ENCODE measurements at regions not wholly inside any gene's neighbourhood (a gene's known extent, or its start where the extent isn't known, plus 50 kb on each side); places are given as distances from the start of the nearest gene placed in this dataset.

DNA sequence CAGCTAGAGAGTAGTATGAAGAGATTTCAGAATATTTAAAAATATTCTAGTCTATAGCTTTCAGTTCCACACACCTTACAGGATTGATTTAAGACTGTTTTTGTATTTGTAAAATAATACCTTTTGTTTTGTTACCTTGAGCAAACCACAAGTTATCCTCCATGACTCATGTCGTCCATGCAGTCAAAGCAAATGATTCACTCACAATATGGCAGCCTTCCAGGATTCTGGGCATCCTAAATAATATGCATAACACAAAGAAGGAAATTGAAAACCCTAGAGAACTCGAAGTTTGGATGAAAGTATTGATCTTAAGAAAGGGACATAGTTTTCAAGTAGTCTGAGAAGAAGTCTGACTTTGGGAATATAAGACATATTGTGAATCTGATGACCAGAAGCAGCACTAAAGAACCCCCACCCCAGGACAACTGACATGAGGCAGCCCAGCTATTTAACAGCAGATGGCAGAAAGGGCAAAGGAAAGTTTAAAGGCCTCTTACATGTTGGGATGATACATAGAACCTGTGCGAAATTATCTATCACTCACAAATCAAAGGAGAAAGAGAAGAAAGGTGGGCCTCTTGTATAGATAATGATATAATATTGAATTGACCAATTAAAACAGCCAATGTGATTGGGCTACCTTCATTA lies 857.9 kb downstream of the BRINP3 start:
- Histone ChIP-seq H3K4me3 (ENCODE audit: low read length) (no peak overlapping the region), H3K9ac (ENCODE audit: low read length) (no peak overlapping the region), H3K27me3 (ENCODE audit: insufficient read depth, low read depth, low read length) (no peaks in the 10 kb centered on the region), H3K79me2 (replicated peaks; ENCODE audit: insufficient read depth, low read length) (no peaks in the 10 kb centered on the region), H3K4me2 (ENCODE audit: low read length) (no peak overlapping the region), H4K20me1 (ENCODE audit: insufficient read depth) (no peaks in the 10 kb centered on the region), H3K27ac (ENCODE audit: low read length) (no peak overlapping the region), H3K36me3 (ENCODE audit: insufficient read depth, low read length) (no peaks in the 10 kb centered on the region), H2AFZ (ENCODE audit: low read depth, low read length) (no peak overlapping the region), H3F3A (ENCODE audit: insufficient read depth, low read length, poor library complexity, severe bottlenecking) (no peaks in the 10 kb centered on the region), H3K9me2 (ENCODE audit: insufficient read depth, low read length) (no peaks in the 10 kb centered on the region), H3K9me3 (ENCODE audit: low read length) (no peaks in the 10 kb centered on the region)
- TF ChIP-seq, protein P1, sequence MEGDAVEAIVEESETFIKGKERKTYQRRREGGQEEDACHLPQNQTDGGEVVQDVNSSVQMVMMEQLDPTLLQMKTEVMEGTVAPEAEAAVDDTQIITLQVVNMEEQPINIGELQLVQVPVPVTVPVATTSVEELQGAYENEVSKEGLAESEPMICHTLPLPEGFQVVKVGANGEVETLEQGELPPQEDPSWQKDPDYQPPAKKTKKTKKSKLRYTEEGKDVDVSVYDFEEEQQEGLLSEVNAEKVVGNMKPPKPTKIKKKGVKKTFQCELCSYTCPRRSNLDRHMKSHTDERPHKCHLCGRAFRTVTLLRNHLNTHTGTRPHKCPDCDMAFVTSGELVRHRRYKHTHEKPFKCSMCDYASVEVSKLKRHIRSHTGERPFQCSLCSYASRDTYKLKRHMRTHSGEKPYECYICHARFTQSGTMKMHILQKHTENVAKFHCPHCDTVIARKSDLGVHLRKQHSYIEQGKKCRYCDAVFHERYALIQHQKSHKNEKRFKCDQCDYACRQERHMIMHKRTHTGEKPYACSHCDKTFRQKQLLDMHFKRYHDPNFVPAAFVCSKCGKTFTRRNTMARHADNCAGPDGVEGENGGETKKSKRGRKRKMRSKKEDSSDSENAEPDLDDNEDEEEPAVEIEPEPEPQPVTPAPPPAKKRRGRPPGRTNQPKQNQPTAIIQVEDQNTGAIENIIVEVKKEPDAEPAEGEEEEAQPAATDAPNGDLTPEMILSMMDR (IDR thresholded peaks at IDR 0.05; ENCODE audit: poor library complexity, severe bottlenecking) = no peak
- TF ChIP-seq EP300 (conservative IDR thresholded peaks at IDR 0.05; ENCODE audit: poor library complexity, severe bottlenecking) (no peak), TAF1 (IDR thresholded peaks at IDR 0.05; ENCODE audit: low read depth) (no peak), SMC3 (conservative IDR thresholded peaks at IDR 0.05; ENCODE audit: poor library complexity) (no peak), POLR2AphosphoS5 (IDR thresholded peaks at IDR 0.05) (no peak), EZH2 (IDR thresholded peaks at IDR 0.05; ENCODE audit: borderline replicate concordance, insufficient read depth, low read length, poor library complexity, severe bottlenecking) (no peak), MXI1 (conservative IDR thresholded peaks at IDR 0.05; ENCODE audit: poor library complexity, severe bottlenecking) (no peak), RAD21 (conservative IDR thresholded peaks at IDR 0.05) (no peak)
- TF ChIP-seq, protein P2, sequence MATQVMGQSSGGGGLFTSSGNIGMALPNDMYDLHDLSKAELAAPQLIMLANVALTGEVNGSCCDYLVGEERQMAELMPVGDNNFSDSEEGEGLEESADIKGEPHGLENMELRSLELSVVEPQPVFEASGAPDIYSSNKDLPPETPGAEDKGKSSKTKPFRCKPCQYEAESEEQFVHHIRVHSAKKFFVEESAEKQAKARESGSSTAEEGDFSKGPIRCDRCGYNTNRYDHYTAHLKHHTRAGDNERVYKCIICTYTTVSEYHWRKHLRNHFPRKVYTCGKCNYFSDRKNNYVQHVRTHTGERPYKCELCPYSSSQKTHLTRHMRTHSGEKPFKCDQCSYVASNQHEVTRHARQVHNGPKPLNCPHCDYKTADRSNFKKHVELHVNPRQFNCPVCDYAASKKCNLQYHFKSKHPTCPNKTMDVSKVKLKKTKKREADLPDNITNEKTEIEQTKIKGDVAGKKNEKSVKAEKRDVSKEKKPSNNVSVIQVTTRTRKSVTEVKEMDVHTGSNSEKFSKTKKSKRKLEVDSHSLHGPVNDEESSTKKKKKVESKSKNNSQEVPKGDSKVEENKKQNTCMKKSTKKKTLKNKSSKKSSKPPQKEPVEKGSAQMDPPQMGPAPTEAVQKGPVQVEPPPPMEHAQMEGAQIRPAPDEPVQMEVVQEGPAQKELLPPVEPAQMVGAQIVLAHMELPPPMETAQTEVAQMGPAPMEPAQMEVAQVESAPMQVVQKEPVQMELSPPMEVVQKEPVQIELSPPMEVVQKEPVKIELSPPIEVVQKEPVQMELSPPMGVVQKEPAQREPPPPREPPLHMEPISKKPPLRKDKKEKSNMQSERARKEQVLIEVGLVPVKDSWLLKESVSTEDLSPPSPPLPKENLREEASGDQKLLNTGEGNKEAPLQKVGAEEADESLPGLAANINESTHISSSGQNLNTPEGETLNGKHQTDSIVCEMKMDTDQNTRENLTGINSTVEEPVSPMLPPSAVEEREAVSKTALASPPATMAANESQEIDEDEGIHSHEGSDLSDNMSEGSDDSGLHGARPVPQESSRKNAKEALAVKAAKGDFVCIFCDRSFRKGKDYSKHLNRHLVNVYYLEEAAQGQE (IDR thresholded peaks at IDR 0.05; ENCODE audit: borderline replicate concordance) = no peak

DNA sequence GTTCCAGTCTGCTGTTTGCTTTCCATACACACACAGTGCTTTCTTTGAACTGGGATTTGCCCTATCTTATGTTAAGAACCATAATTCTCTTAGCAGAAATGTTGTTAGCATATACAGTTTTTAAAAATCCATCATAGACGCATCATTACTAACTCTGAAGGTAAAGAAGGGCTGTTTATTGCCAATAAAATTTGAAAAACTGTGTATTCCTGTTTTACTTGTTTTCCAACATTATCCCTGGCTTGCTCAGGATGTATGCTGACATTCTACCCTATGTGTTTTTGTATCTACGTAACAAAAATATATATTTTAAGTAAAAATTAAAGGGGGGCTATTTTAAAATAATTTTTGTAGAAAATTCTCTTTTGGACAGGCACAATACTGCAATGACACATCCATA lies 857.2 kb downstream of the BRINP3 start:
- H3K79me2 ChIP-seq (replicated peaks; ENCODE audit: insufficient read depth, low read length) = no peaks in the 10 kb centered on the region
- no peak overlapping the region for H3K4me3 ChIP-seq (ENCODE audit: low read length)
- no peaks in the 10 kb centered on the region for H3K9me3 ChIP-seq (ENCODE audit: low read length)
- no peaks in the 10 kb centered on the region for H3K27me3 ChIP-seq (ENCODE audit: insufficient read depth, low read depth, low read length)
- no peak overlapping the region for H3K27ac ChIP-seq (ENCODE audit: low read length)
- no peaks in the 10 kb centered on the region for H4K20me1 ChIP-seq (ENCODE audit: insufficient read depth)
- TF ChIP-seq SMC3 (conservative IDR thresholded peaks at IDR 0.05; ENCODE audit: poor library complexity) (no peak), TAF1 (IDR thresholded peaks at IDR 0.05; ENCODE audit: low read depth) (no peak), EZH2 (IDR thresholded peaks at IDR 0.05; ENCODE audit: borderline replicate concordance, insufficient read depth, low read length, poor library complexity, severe bottlenecking) (no peak), POLR2AphosphoS5 (IDR thresholded peaks at IDR 0.05) (no peak), EP300 (conservative IDR thresholded peaks at IDR 0.05; ENCODE audit: poor library complexity, severe bottlenecking) (no peak)
- no peaks in the 10 kb centered on the region for H3K36me3 ChIP-seq (ENCODE audit: insufficient read depth, low read length)
- no peaks in the 10 kb centered on the region for H3K9me2 ChIP-seq (ENCODE audit: insufficient read depth, low read length)
- H2AFZ ChIP-seq (ENCODE audit: low read depth, low read length) = no peak overlapping the region
- H3K9ac ChIP-seq (ENCODE audit: low read length) = no peak overlapping the region
- no peak overlapping the region for H3K4me2 ChIP-seq (ENCODE audit: low read length)
- no peaks in the 10 kb centered on the region for H3F3A ChIP-seq (ENCODE audit: insufficient read depth, low read length, poor library complexity, severe bottlenecking)
